NCI-H2227 treated with DMSO at 0.1 percent for 48 hours (cell line): ENCODE measurements at regions not wholly inside any gene's neighbourhood (a gene's known extent, or its start where the extent isn't known, plus 50 kb on each side); places are given as distances from the start of the nearest gene placed in this dataset.
A peak's percentile ranks its signal among the peaks of the same experiment; 100 is the strongest.
"Not testable (repeated sequence)": the region's sequence is repeated elsewhere in the genome, so short reads cannot be mapped to it uniquely, and the experiment has no call there.

Experiments used
- DNase-seq: peaks from one replicate; lab custom pipeline; 2025; lab: John Stamatoyannopoulos, UW

DNA sequence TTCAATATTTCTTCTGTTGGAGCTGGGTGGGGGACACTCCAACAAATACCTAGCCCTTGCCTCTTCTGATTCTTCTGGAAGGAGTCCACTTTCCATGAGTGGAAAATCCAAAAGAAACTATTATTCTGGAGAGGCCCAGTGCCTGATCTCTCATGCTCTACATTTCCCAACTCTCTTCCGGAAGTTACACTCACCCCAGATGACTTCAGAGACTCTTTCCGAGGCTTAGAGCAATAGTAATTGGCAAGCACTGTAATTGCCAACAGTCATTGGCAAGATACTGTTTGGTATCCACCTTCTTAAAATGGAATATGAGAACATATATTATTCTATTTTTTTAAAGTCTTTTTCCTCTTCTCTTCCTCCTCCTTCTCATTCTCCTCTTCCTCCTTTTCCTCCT is 60.5 kb upstream of the CYRIA start:
- DNase-seq: no peak

DNA sequence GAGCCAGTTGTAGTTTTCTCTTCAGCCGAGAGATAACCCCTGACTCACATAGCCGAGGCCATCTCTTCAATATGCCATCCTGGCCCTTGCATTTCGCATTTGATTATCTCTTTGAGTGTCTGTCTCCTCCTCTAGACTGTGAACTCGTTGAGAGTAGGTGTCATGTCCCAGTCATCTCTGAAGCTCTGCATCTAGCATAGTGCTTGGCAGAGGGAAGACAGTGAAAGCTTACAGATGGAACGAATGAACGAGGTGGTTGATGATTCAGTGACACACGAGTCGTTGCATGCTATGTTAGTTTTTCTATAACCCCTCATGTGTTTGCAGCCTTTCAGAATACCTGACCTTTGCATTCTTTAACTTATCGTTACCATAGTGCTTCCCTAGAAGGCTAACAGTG is 59.9 kb upstream of the CYRIA start:
- DNase-seq: peak; percentile 46

DNA sequence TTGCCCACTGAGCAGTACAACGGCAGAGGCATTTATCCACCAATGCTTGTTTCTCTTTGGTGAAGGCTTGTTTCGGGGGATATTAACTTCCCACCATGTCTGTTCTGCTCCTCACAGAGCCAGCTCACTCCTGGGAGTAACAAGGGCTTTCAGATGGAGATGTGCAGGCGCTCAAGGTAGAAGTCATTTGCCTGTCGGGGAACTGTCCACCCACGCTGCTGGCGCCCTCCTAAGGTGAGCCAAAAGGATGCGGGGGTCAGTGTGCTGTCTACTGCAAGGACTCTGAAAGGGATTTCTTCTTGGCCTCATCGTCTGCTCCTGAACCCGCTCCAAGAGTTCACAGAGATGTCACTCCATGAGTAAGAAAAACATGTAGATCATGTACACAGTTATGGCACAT is 57.0 kb upstream of the CYRIA start:
- DNase-seq: no peak

DNA sequence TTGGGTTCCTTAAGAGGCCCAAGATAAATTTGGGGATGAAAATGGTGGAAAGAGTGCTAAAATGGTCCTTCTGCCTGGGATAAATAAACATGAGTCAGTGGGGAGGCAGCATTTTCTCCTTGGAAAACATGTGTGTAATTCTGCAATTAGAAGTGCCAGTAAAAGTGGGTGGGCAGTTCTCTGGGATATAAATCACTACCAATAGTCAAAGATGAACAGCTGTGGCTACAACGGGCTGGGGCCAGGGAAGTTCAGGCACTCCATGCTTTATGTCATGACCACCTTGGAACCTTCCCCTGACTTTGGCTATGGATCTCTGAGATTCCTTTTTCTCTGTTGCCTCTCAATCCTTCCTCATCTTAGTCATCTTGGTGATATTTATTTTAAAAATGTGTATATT is 56.5 kb upstream of the CYRIA start:
- no peak for DNase-seq

DNA sequence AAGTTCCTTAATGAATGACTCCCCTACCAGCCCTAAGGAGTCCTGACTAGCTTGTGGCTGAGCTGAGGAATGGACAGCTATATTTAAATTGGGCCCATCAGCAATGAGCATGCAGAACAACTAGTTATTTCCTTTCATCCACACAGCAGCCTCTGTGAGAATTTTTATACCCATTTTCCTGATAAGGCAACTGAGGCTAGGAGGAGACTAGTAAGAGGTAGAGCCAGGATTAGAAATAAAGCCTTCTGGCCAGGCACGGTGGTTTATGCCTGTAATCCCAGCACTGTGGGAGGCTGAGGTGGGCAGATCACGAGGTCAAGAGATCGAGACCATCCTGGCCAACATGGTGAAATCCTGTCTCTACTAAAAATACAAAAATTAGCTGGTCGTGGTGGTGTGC is 55.9 kb upstream of the CYRIA start:
- DNase-seq: not testable (repeated sequence)

DNA sequence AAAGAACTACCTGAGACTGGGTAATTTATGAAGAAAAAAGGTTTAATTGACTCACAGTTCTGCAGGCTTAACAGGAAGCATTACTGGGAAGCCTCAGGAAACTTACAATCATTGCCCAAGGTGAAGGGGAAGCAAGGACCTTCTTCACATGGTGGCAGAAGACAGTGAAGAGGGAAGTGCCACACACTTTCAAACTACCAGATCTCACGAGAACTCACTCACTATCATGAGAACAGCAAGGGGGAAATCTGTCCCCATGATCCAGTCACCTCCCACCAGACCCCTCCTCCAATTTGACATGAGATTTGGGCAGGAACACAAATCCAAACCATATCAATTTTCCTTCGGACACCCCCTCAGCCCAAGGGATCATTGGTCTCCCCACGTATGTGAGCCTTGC is 55.1 kb upstream of the CYRIA start:
- not testable (repeated sequence) for DNase-seq

DNA sequence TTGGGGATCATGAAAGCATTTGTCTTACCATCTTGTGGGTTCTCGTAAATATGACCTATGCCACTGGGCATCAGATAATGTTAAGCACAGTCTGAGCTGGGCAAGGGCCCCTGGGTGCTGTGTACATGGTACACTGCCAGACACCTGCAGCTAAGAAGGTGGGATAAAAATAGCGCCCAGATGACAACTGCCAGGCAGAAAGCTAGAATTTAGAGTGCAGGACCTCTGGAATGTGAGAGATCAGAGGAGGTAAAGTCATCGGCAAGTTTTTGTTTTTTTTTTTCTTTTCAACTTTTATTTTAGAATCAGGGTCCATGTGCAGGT is 53.8 kb upstream of the CYRIA start:
- DNase-seq: no peak

DNA sequence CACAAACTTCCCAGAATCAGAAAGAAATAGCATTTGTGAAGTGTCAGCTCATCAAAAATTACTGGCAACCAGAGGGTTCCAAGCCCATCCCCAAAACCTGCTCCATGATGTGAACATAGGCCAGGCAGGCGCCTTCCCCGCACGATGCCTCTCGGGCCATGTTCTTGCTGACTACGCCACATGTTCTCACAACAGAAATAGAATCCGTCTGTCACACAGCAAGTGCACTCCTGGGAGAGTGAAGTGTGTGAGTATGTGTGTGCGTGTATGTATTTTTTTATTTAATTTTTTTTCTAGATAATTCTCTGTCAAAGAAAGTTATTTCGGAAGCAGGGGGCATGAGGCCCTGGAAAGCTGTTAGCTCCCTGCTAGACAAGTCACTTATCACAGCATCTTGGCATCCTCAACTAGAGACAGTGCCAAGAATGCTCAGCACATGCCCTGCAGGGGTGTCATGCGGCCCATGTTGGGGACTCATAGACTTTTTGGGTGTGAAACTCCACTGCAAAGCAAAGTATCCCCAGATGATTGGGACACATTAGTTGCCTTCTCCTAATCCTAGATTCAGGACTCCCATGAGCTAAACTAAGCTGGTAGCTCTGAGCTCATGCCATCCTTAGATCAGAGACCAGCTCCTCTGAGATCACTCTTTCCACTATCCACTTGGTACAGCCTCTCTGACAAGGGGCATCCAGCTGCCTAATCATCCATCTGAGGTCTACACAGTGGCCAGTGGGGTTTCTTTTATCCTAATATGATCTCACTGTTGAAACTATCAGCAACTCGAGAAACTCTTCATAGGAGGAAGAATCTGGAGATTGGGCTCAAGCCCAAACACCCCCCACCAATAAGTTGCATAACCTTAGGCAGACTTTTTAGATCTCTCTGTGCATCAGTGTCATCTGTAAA is 53.2 kb upstream of the CYRIA start:
- no peak for DNase-seq

DNA sequence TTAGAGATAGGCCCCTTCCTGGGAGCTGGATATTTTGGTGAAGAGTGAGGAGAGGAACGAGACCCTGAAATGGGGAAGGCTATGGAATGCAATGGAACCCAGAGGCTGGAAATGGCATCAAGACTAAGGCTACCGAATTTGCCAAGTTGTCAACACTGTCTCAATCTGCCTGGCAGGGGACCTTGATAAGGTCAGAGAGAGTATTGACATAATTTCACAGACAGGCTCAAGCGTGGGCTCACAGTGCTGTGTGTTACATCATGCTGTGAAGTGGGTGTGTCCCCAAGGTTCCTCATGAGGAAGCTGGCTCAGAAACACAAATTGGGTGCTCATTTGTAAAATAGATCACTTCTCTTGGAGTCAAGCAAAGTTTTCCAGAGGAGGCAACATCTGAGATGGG is 51.8 kb upstream of the CYRIA start:
- no peak for DNase-seq

DNA sequence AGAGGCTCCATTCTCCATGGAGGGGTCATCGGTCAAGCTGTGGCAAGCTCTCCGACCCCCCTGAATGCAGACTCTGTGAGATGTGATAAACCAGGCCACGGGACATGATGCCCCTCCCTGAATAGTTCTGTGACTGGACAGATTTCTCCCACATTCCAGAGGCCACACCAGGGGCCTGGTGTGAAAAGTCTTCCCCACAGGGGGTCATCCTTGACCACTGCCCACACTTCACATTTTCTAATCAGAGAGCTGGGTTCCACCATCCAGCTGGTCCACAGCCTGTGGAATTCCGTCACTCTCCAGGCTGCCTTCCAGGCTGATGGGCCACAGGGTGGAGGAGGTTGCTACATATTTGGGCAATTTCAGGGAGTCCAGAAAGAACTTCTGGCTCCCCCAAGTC is 51.3 kb upstream of the CYRIA start:
- no peak for DNase-seq

DNA sequence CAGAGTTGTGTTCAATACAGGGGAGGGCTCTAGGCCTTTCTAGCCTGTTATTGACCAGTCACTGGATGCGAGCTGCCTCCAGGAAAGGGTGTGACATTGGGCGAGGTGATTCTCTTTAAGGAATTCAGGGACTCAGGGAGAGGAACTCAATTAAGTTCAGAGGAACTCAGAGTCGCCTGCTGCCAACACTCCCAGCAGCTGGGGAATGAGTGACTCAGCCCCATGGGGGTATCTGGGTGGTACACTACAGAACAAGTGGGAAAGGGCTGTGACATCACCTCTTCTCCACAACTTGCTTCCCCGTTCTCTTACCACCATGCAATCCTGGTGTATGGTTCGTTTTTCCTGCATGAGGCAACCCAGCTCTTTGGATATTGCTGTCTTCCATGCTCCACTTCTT is 50.4 kb upstream of the CYRIA start:
- no peak for DNase-seq
